ENCODE measurements at regions not wholly inside any gene's neighbourhood (a gene's known extent, or its start where the extent isn't known, plus 50 kb on each side); places are given as distances from the start of the nearest gene placed in this dataset.

DNA sequence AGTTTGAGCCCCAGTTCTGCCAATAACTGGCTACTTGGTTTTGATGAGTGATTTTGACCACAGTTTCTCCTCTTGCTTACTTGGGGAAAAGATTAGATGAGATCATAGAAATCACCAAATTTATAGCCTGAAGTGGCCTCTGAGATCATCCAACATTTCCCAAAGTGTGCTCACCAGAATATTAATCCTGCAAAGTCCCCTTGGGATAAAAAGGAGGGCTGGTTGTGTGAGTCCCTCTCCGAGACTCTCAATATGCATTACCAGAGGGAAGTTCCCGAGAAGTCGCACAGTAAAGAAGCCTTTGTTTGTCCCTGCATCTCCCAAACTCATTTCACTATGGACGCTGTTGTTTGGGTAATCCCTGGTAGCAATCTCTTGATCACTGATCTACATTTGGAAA lies 88.4 kb upstream of the ADRA1B start:
- no peak for DNase-seq

DNA sequence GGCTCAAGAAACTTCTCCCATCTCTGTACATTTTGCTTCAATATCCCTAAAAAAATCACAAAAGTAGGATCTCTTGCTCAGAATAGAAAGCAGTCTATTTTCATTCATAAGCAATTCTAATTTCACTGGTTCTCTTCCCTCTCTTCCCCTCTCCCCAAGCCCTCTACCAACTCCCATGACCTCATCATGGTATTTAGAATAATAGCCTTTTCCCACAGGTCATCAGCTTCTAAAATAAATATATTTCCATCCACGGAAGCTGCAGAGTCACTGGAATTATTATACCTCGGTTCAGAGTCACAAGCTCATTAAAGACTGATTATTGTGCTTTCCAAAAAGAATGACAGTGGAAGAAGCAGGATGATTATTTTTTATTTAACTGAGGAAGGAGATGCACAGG lies 84.2 kb upstream of the ADRA1B start:
- no peak for DNase-seq

DNA sequence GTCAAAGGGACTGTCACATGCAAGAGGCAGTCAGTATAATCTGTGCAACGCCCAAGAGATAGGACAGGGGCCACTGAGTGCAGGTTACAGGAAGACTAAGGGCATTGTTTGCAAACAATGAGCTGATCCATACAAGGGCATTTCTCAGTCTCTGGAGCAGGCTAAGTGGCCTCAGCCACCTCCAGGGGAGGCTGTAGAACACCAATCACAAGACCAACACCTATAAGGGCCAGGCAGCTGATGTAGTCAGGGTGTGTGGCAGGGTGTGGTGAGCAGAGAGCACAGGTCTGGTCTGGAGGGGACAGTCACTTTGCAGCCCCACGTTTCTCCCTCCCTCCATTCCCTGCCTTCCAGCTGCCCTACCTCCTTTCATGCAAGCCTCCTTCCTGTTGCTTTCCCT lies 83.2 kb upstream of the ADRA1B start:
- DNase-seq = no peak

DNA sequence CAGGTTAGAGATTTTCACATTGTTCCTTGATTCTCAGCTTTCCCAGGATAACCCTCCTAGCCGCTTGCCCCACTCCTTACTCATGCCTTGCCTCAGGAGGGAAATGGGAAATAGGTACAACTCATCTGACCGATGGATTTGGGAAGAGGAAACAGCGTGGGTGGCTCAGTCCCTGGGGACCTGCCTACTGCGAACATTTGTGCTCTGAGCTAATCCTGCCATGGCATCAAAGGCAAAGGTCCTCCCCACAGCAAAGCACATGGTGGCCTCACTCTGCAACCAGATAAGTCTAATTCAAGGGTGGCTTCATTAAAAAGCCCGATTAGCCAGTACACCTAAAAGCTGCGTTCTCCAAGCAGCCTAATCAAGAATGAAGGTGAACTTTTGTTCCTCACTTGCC lies 82.4 kb upstream of the ADRA1B start:
- no peak for DNase-seq

DNA sequence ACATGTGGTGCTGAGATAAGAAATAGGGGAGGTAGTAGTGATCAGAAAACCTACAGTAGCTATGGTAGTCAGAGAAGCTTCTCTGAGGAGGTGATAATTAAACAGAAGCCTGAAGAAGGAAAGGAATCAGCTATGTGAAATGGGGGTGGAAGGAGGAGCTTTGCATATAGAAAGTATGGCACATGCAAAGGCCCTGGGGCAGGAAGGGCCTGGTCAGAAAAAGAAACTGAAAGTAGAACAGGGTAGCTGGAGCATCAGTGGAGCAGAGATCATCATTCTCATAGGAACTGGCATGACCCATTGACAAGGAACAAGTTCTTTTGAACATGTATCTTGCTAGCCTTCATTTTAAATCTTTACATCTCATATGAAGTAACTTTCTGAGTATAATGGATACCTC lies 80.7 kb upstream of the ADRA1B start:
- no peak for DNase-seq

DNA sequence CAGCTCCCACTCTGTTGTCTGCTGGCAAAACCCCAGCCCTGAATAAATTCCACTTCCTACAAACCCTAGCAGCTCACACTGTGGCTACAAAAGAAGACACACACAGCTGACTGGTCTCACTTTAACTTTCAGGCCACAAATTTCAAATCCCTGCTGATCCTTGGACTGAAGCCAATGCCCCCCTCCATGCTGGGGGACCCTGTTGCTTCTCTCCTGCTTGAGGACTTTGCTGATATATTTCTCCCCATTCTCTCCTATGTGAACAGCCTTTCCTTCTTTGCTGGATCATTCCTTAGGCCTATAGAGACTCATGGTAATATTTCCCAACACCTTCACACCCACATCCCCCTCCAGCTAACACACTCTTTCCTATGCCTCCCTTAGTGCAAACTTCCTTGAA lies 79.6 kb upstream of the ADRA1B start:
- DNase-seq = no peak

DNA sequence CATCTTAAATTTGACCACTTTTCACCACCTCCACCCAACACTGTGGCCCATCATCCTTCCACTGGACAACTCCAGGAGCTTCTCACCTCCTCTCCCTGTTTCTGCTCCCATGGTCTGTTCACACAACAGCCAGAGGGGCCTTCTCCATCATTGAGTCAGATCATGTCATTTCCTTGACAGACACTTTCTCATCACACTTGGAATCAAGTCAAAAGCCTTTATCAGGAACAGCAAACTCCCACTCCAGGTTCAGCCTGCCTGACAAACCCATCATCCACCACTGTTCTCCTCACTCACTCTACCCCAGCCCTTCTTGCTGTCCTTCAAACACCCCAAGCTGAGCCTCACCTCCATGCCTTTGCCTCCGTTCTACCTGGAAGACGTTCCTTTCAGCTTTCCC lies 78.4 kb upstream of the ADRA1B start:
- DNase-seq = no peak

DNA sequence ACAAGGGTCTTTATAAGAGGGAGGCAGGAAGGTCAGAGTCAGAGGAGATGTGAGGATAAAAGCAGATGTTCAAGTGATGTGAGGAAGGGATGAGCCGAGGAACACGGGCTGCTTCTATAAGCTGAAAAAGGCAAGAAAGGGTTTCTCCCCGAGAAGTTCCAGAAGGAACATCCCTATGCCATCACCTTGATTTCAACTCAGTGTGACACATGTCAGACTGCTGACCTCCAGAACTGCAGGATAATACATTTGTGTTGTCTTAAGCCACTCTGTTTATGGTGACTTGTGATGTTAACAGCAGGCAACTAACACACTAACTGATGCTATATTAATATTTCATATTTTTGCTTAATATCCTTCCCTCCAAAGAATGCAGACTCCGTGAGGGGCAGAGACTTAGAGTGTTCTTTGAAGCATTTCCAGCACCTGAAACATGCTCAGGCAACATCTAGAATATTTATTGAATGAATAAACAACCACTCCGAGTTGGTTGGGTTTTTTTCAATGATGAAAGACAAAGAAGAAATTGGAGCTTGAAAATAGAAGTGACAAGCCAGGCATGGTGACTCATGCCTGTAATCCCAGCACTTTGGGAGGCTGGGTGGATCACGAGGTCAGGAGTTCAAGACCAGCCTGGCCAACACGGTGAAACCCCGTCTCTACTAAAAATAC lies 77.6 kb upstream of the ADRA1B start:
- DNase-seq = no peak

DNA sequence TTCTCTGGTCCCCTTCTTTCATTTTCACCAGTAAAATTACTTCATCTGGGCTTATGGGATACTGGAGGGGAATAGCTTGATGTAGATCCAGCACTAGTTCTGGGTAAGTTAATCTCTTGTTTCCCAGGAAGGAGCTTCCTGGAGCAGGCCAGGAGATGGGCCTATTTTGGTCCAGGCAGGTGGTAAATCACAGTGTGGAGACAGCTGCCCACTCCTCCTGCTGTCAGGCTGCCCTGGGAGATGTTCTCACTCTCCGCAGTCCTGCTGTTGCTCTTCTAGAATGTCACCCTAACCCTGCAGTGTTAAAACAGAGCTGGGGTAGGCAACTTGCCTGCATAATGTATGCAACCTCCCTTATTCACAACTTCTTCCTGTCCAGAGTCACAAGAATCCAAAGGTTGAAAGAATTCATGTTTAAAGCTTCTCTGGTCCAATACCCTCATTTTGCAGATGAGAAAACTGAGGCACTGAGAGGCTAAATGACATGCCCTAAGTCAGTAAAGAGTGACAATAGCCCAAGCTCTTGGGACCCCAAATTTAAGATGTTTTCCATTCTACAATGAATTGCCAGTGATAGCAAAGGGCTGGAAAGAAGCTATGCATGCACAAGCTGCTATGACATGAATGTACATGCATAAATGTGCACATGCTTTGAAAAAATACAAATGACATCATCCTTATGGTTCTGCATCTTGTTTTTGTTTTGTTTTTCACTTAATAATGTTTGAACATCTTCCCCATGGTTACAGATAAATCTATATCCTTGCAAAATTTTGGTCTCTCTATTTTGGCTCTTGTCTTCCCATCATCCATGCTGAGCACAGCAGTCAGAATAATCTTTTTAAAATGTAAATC lies 71.8 kb upstream of the ADRA1B start:
- no peak for DNase-seq

DNA sequence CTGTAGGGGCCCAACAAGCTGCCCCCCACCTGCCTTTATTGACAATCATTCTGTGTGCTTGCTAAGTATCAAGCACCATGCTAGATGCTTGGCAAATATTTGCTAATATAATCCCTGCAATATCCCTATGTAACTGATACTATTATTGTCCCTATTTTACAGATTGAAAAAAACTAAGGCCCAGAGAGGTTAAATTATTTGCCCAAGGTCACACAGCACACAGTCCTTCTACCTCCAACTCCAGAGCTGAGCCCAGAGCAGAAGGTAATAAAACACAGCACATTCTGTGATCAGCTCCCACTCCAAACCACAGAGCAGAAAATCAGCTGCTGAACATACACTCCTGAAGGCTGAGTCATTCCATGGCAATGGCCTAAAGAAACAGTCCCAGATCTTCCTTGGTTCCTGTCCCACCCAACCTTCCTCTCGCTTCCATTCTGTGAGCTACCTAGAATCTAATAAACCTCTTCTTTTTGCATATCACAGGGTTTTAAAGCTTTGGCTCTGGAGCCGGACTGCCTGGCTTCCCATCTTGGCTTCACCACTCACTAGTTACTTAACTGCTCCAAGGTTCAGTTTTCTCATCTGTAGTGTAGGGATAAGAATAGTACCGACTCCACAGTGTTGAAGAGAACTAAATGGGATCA lies 66.7 kb upstream of the ADRA1B start:
- DNase-seq = no peak

DNA sequence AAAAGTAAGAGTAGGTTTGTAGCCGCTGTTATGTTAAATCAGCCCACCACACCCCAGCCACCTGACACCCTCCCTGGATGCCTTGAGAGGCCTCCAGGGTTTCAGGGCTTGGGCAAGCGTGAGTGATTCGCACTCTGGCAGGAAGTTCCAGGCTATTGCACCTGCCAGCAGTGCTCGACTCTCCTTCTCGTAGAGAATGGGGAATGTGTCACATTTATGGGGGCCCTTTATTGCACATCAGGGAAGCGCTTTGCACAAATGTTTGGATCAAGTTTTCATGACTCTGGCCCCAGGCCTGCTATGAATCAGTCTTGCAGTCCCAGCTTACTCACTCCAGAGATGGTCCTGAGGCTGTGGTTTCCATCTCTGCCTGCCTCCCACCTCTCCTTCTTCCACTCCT lies 66.1 kb upstream of the ADRA1B start:
- no peak for DNase-seq

DNA sequence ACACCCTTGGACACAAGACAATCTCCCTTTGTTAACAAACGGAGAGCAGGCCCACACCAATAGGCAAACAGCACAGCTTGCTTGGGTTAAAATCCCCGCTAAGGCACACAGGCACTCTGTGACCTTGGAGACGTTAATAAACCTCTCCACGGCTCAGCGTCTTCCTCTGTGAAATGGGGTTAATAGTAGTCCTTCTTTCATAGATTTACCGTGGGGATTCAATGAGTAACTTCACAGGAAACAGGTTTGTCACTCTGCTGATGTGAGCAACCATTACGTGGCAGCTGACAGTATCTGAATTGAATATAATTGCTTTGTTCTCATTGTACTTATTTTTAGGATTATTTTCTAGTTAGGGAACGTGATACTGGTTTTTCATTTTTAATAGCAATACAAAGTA lies 65.2 kb upstream of the ADRA1B start:
- no peak for DNase-seq

DNA sequence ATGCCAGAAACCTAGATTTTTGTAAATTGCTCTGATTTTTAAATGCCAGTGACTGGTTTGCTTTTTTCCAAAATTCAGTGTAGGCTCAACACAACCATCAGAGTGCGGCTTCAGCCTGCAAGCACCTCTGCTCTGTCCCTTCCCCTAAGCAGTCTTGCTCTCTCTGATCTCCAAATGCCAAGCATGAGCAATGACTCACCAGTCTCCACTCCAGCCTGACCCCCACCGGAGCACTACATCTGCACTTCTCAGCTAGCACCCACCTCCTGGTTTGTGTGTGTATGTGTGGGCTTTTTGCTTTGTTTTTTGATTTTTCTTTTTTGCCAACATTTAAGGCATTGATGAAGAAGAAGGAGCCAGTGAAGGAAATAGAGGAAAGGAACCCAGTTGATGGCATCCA lies 61.4 kb upstream of the ADRA1B start:
- no peak for DNase-seq

DNA sequence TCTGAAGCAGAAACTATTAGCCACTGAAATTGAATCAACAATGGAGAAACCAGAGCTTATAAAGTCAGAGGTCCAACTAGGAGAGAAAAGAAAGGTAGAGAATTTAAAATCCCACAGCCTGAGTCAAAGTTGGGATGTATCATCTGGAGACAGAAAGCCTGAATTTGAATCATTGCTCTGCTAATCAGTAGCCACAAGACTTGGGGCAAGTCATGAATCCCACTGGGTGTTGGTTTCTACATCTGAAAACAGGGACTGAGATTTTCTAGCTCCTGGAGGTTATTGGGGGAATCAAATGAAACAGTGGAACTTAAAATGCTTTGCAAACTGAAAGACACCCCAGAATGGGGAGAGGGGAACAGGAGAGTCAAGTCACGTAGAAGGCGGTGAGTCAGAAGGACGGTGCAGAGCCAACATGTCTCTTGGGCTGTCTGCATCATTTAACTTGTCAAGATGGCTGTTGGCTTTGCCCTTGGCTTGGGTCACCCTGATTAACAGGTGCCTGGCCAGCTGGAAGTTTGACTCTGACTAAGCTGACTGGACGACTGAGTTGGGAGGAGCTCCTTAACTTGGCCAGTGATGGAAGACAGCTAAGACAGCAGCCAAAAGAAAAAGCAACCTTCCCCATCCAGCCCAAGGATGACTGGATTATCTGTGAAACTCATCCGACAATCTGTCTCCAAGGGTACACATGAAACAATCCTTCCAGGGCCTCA lies 60.6 kb upstream of the ADRA1B start:
- no peak for DNase-seq

DNA sequence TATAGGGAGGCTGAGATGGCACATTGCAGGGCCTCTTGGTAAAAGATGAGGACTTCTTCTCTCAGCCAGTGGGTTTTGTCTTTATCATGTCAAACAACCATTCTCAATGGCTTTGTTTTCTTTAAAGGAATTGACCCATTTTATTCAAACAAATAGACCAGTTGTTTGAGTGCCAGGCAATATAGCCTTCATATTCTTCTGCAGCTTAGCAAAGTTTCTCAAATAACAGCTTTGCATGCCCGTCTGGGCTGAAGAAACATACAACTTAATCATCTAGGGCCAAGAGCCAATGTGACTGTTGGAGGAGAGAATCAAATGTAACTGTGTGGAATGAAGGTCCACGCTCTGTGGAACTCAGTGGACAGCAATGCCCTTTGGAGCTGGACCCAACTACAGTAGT lies 57.4 kb upstream of the ADRA1B start:
- no peak for DNase-seq

DNA sequence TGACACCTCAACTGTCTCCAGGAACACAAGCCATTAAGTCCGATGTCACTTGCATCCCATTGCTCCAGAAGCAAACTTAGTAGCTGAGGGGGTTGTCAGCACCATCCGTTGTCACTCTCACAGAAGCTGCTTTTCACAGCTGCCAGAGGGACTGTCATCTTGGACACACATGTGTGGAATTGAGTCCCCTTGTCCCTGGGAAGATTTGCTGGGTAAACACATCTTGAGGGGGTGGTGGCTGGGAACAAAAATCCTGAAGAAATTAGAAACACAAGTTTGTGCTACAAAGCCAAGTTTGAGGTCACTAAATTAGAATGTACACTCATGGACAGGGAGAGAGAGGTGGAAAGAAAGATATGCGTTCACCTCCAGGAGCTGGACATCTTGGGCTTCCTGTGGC lies 55.2 kb upstream of the ADRA1B start:
- no peak for DNase-seq

DNA sequence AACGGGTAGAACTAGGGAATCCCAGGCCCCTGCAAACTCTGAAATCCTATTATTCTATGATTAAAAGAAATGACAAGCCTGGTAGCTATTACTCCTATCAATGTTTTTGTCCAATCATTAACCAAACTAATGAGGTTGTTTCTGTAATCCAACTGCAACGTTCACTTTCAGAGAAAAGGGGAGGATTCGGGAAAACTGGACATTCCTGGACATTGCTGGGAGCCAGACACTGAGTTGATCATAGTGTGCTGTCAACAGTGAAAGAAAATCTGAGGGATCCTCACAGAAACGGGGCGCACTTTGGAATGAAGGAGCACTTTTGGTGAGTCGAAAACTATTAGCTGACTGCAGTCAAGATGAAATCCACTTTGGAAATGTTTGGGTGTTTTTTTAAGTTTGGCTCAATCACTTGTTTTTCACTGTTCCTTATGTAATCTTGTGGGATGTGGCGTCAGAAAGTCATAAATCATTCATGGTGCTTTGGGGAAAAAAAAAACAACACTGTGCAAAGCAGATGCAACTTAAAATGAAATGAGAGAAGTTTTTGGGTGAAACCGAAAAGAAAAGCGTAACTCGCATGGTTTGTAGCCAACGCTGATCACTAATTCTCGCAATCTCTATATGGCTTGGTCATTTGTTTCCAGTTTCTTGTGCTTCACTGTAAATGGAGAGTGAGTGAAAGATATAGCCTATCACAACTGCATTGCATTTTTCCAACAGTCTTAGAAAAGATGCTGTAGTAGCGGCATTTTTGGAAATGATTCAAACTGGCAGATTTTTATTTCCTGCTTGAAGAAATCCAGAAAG lies 51.2 kb upstream of the ADRA1B start:
- DNase-seq = no peak

DNA sequence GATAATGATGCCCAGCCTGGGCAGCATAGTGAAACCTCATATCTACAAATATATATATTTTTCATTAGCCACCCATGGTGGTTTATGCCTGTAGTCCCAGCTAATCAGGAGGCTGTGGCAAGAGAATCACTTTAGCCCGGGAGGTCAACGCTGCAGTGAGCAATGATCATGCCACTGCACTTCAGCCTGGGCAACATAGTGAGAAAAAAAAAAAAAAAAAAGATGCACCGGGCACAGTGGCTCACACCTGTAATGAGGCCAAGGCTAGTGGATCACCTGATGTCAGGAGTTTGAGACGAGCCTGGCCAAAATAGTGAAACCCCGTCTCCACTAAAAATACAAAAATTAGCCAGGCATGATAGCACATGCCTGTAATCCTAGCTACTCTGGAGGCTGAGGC lies 50.2 kb upstream of the ADRA1B start:
- no peak for DNase-seq
